IMR-90 (cell line): ENCODE measurements at regions not wholly inside any gene's neighbourhood (a gene's known extent, or its start where the extent isn't known, plus 50 kb on each side); places are given as distances from the start of the nearest gene placed in this dataset.

Experiments used
- ATAC-seq: fragments of 200-7000 bp; cut with Tn5 transposase; 2 replicates; pipeline ENCODE4 v1.9.1; 2020; ENCODE audit warnings: low read depth, mild to moderate bottlenecking, moderate library complexity
- BruUV-seq: library from RNA; stranded (reverse); fragments of 400-500 nt; replicated peaks from 2 replicates; lab custom pipeline; 2021; lab: Mats Ljungman, UMichigan
- CTCF ChIA-PET: fragments of 300-600 bp; formaldehyde crosslinking; extraction: SDS; loops from one replicate; lab custom pipeline; 2021; ENCODE audit warnings: antibody characterized with exemption; lab: Yijun Ruan, JAX
- POLR2A ChIA-PET: fragments of 300-600 bp; sonication (Branson Sonifier 250); formaldehyde crosslinking; loops from one replicate; lab custom pipeline; 2022; ENCODE audit warnings: antibody characterized with exemption; ENCODE audit not compliant: unreplicated experiment; lab: Charles Lee
- DNase-seq: peaks from one replicate; pipeline ENCODE4 v3.0.0; 2013
- H2AFZ ChIP-seq: replicated peaks from 2 replicates; pipeline ENCODE3; 2013; ENCODE audit warnings: low read length, mild to moderate bottlenecking; ENCODE audit not compliant: poor library complexity
- H2AK5ac ChIP-seq: 2 replicates; pipeline ENCODE4 v1.6.1; 2013; ENCODE audit warnings: low read depth, low read length, inconsistent platforms
- H2AK9ac ChIP-seq: replicated peaks from 2 replicates; pipeline ENCODE3; 2013; ENCODE audit warnings: mild to moderate bottlenecking, low read depth, low read length, moderate library complexity; ENCODE audit not compliant: poor library complexity
- H2BK120ac ChIP-seq: 2 replicates; pipeline ENCODE4 v1.6.1; 2013; ENCODE audit warnings: low read depth, low read length, inconsistent platforms
- H2BK15ac ChIP-seq: 3 replicates; pipeline ENCODE4 v1.6.1; 2013; ENCODE audit warnings: low read depth, low read length, inconsistent platforms
- H2BK20ac ChIP-seq: 2 replicates; pipeline ENCODE4 v1.6.1; 2013; ENCODE audit warnings: low read depth, mild to moderate bottlenecking, inconsistent platforms, low read length, moderate library complexity
- H2BK5ac ChIP-seq: 2 replicates; pipeline ENCODE4 v1.6.1; 2013; ENCODE audit warnings: mild to moderate bottlenecking, low read depth, low read length, inconsistent platforms; ENCODE audit not compliant: poor library complexity, severe bottlenecking
- H3K14ac ChIP-seq: replicated peaks from 2 replicates; pipeline ENCODE4 v1.6.1; 2013; ENCODE audit warnings: low read depth, low read length, inconsistent platforms
- H3K18ac ChIP-seq: 2 replicates; pipeline ENCODE4 v1.6.1; 2013; ENCODE audit warnings: low read depth, low read length, control low read depth
- H3K23ac ChIP-seq: 2 replicates; pipeline ENCODE4 v1.6.1; 2013; ENCODE audit warnings: low read depth, low read length, inconsistent platforms
- H3K27ac ChIP-seq: 2 replicates; pipeline ENCODE4 v1.5.1; 2013; ENCODE audit warnings: mild to moderate bottlenecking, control low read depth, low read length; ENCODE audit not compliant: insufficient read depth
- H3K27me3 ChIP-seq: 2 replicates; pipeline ENCODE4 v1.6.1; 2013; ENCODE audit warnings: low read length; ENCODE audit not compliant: control insufficient read depth, insufficient read depth
- H3K36me3 ChIP-seq: 2 replicates; pipeline ENCODE4 v1.6.1; 2013; ENCODE audit warnings: low read length, mixed read lengths; ENCODE audit not compliant: control insufficient read depth, insufficient read depth
- H3K4ac ChIP-seq: 2 replicates; pipeline ENCODE4 v1.6.1; 2013; ENCODE audit warnings: low read depth, low read length, inconsistent platforms
- H3K4me1 ChIP-seq: 2 replicates; pipeline ENCODE4 v1.6.1; 2013; ENCODE audit warnings: low read length, mixed read lengths; ENCODE audit not compliant: control insufficient read depth, insufficient read depth
- H3K4me2 ChIP-seq: 2 replicates; pipeline ENCODE4 v1.6.1; 2013; ENCODE audit warnings: low read depth, mild to moderate bottlenecking, control low read depth, low read length, moderate library complexity
- H3K4me3 ChIP-seq: 2 replicates; pipeline ENCODE4 v1.5.1; 2013; ENCODE audit warnings: low read depth, mild to moderate bottlenecking, control low read depth, low read length, moderate library complexity; ENCODE audit not compliant: insufficient read depth
- H3K56ac ChIP-seq: 2 replicates; pipeline ENCODE4 v1.6.1; 2013; ENCODE audit warnings: low read length, inconsistent platforms; ENCODE audit not compliant: insufficient read depth; ENCODE audit errors: extremely low read depth
- H3K79me1 ChIP-seq, 2 experiments: 2 replicates each; pipeline ENCODE4 v1.6.1; 2013; ENCODE audit warnings: low read length in 2 of 2, inconsistent platforms in 1 of 2, low read depth in 1 of 2
- H3K9ac ChIP-seq: 2 replicates; pipeline ENCODE4 v1.6.1; 2013; ENCODE audit warnings: low read depth, low read length, control low read depth
- H3K9me1 ChIP-seq: 2 replicates; pipeline ENCODE4 v1.6.1; 2013; ENCODE audit warnings: low read length, inconsistent platforms; ENCODE audit not compliant: insufficient read depth
- H3K9me3 ChIP-seq: 2 replicates; pipeline ENCODE4 v1.6.1; 2013; ENCODE audit warnings: low read length; ENCODE audit not compliant: control insufficient read depth, insufficient read depth
- H4K20me1 ChIP-seq: 2 replicates; pipeline ENCODE4 v1.6.1; 2013; ENCODE audit warnings: low read length, inconsistent platforms; ENCODE audit not compliant: insufficient read depth
- H4K5ac ChIP-seq: 2 replicates; pipeline ENCODE4 v1.6.1; 2013; ENCODE audit warnings: mild to moderate bottlenecking, low read depth, low read length, control low read depth
- H4K8ac ChIP-seq, 2 experiments: 2 replicates each; pipeline ENCODE4 v1.6.1; 2013; ENCODE audit warnings: low read depth in 2 of 2, low read length in 2 of 2, control low read depth in 1 of 2, inconsistent platforms in 1 of 2
- H4K91ac ChIP-seq: 2 replicates; pipeline ENCODE4 v1.6.1; 2013; ENCODE audit warnings: low read depth, low read length, inconsistent platforms; ENCODE audit not compliant: insufficient read depth
- CHD1 ChIP-seq: IDR thresholded peaks from 2 replicates; pipeline ENCODE4 v1.6.1; 2012; ENCODE audit warnings: low read depth, low read length, improper control_type of control experiment
- CTCF ChIP-seq: conservative IDR thresholded peaks from 2 replicates; pipeline ENCODE4 v1.5.1; 2012; ENCODE audit warnings: mild to moderate bottlenecking, low read depth, low read length, improper control_type of control experiment
- ELK1 ChIP-seq: fragments of 150-350 bp; IDR thresholded peaks from 2 replicates; pipeline ENCODE4 v1.6.1; 2016; ENCODE audit warnings: low read depth, mild to moderate bottlenecking, low read length, moderate library complexity, borderline replicate concordance
- MAFK ChIP-seq: IDR thresholded peaks from 2 replicates; pipeline ENCODE4 v1.6.1; 2012; ENCODE audit warnings: low read depth, low read length, improper control_type of control experiment
- NFE2L2 ChIP-seq: fragments of 150-350 bp; IDR thresholded peaks from 2 replicates; pipeline ENCODE4 v1.6.1; 2016; ENCODE audit warnings: low read depth, mild to moderate bottlenecking, low read length
- RAD21 ChIP-seq: IDR thresholded peaks from 2 replicates; pipeline ENCODE4 v1.6.1; 2012; ENCODE audit warnings: low read length, improper control_type of control experiment
- RCOR1 ChIP-seq: IDR thresholded peaks from 2 replicates; pipeline ENCODE4 v1.6.1; 2012; ENCODE audit warnings: mild to moderate bottlenecking, low read length, improper control_type of control experiment; ENCODE audit not compliant: insufficient replicate concordance
- RFX5 ChIP-seq: IDR thresholded peaks from 2 replicates; pipeline ENCODE4 v1.8.0; 2012; ENCODE audit warnings: low read depth, mild to moderate bottlenecking, low read length, moderate library complexity
- WGBS, 2 experiments: methylation state at CpG; one replicate each; pipeline versions ENCODE4 v1.1.5 to v1.1.7; 2013; ENCODE audit warnings: missing lambda C conversion rate in 2 of 2; ENCODE audit not compliant: insufficient read length in 1 of 2; ENCODE audit errors: extremely low coverage in 2 of 2; 5-methylcytosine and 5-hydroxymethylcytosine counted together
- dilution Hi-C: fragments of 300-500 bp; cut with HindIII; formaldehyde crosslinking; loops from one replicate; pipeline ENCODE4 v1.14.3; 2018; ENCODE audit warnings: low sequenced_read_pairs; ENCODE audit not compliant: unreplicated experiment
- in situ Hi-C: fragments of 300-500 bp; cut with MboI; formaldehyde crosslinking; loops from 3 replicates; pipeline ENCODE4 v1.14.3; 2019; ENCODE audit warnings: low sequenced_read_pairs, inconsistent platforms, mixed read lengths
- intact Hi-C: fragments of 100-400 bp; cut with micrococcal nuclease; formaldehyde crosslinking; loops from 2 replicates; pipeline ENCODE4 v1.10.0; 2022

- Histone ChIP-seq H2AFZ (no peak overlapping the region), H2BK120ac (no peak overlapping the region), H3K4ac (no peak overlapping the region), H3K36me3 (no peaks in the 10 kb centered on the region), H2BK5ac (no peak overlapping the region), H3K18ac (no peak overlapping the region), H3K4me2 (no peak overlapping the region), H2BK20ac (no peak overlapping the region), H2BK15ac (no peak overlapping the region), H2AK5ac (no peak overlapping the region), H3K4me1 (no peaks in the 10 kb centered on the region), H3K27me3 (no peaks in the 10 kb centered on the region), H3K9me1 (no peaks in the 10 kb centered on the region), H2AK9ac (no peak overlapping the region), H3K79me1 (no peaks in the 10 kb centered on the region), H3K27ac (no peak overlapping the region), H4K5ac (no peak overlapping the region), H3K9ac (no peak overlapping the region), H4K20me1 (no peaks in the 10 kb centered on the region), H3K14ac (no peak overlapping the region), H3K9me3 (peaks cover 4% of the 10 kb centered on the region; the same call in 1 of the 2 replicates), H3K4me3 (no peak overlapping the region), H3K56ac (no peak overlapping the region), H4K8ac (no peak overlapping the region), H3K23ac (no peak overlapping the region), H4K91ac (no peak overlapping the region)
- ATAC-seq (no peak), DNase-seq (no peak)
- in situ Hi-C loops: no loop called here
- dilution Hi-C loops: no loop called here
- 100% methylated on average over 1 of the region's 5 CpGs; no CpG with 5 or more reads in 1 of the 2 experiments for WGBS, 2 experiments
- TF ChIP-seq RAD21: no peak
- no peak for TF ChIP-seq MAFK
- no peak for TF ChIP-seq CHD1
- TF ChIP-seq CTCF: no peak
- no peak for TF ChIP-seq ELK1
- no peak for TF ChIP-seq RFX5
- no peak for TF ChIP-seq NFE2L2
- no peak for TF ChIP-seq RCOR1
- no TSS peak for BruUV-seq
- CTCF ChIA-PET: no interaction called here
- POLR2A ChIA-PET: no interaction called here
- intact Hi-C loops: loop anchor here (10.0 kb wide), 1 partner anchor 538 kb away; no protein-coding TSS in a partner anchor
Observed at GRCh38 chr11:23846902-23847422, 649.9 kb upstream of the LUZP2 start.
